GOT3 (cell line): ENCODE measurements at regions not wholly inside any gene's neighbourhood (a gene's known extent, or its start where the extent isn't known, plus 50 kb on each side); places are given as distances from the start of the nearest gene placed in this dataset.

Experiments used
- DNase-seq: peaks from one replicate; lab custom pipeline; 2025; ENCODE audit warnings: mixed read lengths; lab: John Stamatoyannopoulos, UW

GRCh38 chr13:26837102-26837501 is 76.5 kb upstream of the GPR12 start:
- no peak for DNase-seq

- no peak for DNase-seq
Measured at GRCh38 chr13:26836626-26837025, 76.0 kb upstream of the GPR12 start.

- DNase-seq, result no peak
Measured at GRCh38 chr13:26834646-26835045, 74.1 kb upstream of the GPR12 start.

- DNase-seq, result no peak
Measured at GRCh38 chr13:26831336-26831908, 70.8 kb upstream of the GPR12 start.

GRCh38 chr13:26829716-26830115 is 69.1 kb upstream of the GPR12 start:
- DNase-seq, result no peak

GRCh38 chr13:26824581-26824980 is 64.0 kb upstream of the GPR12 start:
- DNase-seq, result no peak

- no peak for DNase-seq
Measured at GRCh38 chr13:26822146-26822545, 61.6 kb upstream of the GPR12 start.

GRCh38 chr13:26821672-26822071 is 61.1 kb upstream of the GPR12 start:
- no peak for DNase-seq

- DNase-seq, result no peak
Measured at GRCh38 chr13:26820871-26821270, 60.3 kb upstream of the GPR12 start.

- no peak for DNase-seq
Measured at GRCh38 chr13:26819046-26819445, 58.5 kb upstream of the GPR12 start.

GRCh38 chr13:26816881-26817280 is 56.3 kb upstream of the GPR12 start:
- no peak for DNase-seq

- DNase-seq, result no peak
Measured at GRCh38 chr13:26813980-26814348, 53.4 kb upstream of the GPR12 start.

- DNase-seq, result no peak
Measured at GRCh38 chr13:26813321-26813979, 52.9 kb upstream of the GPR12 start.

- DNase-seq, result no peak
Measured at GRCh38 chr13:26811581-26811980, 51.0 kb upstream of the GPR12 start.
